H9 (cell line): ENCODE measurements at regions not wholly inside any gene's neighbourhood (a gene's known extent, or its start where the extent isn't known, plus 50 kb on each side); places are given as distances from the start of the nearest gene placed in this dataset.

Experiments used
- DNase-seq: peaks from one replicate; pipeline ENCODE4 v3.0.0-alpha.2; 2017
- H2AFZ ChIP-seq: one replicate; pipeline ENCODE4 v1.6.1; 2013; ENCODE audit warnings: mild to moderate bottlenecking, low read length, control low read depth, moderate library complexity
- H2AK5ac ChIP-seq: 2 replicates; pipeline ENCODE4 v1.6.1; 2013; ENCODE audit warnings: low read length, control low read depth, mixed read lengths; ENCODE audit not compliant: insufficient read length
- H2BK120ac ChIP-seq: one replicate; pipeline ENCODE4 v1.6.1; 2013; ENCODE audit warnings: low read depth, mild to moderate bottlenecking, low read length, control low read depth, inconsistent platforms; ENCODE audit not compliant: poor library complexity, severe bottlenecking
- H2BK12ac ChIP-seq: 2 replicates; pipeline ENCODE4 v1.6.1; 2013; ENCODE audit warnings: low read length, control low read depth, mixed read lengths, low read depth; ENCODE audit not compliant: insufficient read length
- H2BK15ac ChIP-seq: 2 replicates; pipeline ENCODE4 v1.6.1; 2013; ENCODE audit warnings: low read depth, low read length, control low read depth
- H2BK20ac ChIP-seq: one replicate; pipeline ENCODE4 v1.6.1; 2013; ENCODE audit warnings: low read depth, mild to moderate bottlenecking, low read length, control low read depth, inconsistent platforms; ENCODE audit not compliant: poor library complexity, severe bottlenecking
- H2BK5ac ChIP-seq: 2 replicates; pipeline ENCODE4 v1.6.1; 2013; ENCODE audit warnings: low read length, control low read depth, mixed read lengths; ENCODE audit not compliant: insufficient read length
- H3K14ac ChIP-seq: 2 replicates; pipeline ENCODE4 v1.6.1; 2013; ENCODE audit warnings: low read length, control low read depth; ENCODE audit not compliant: insufficient read depth
- H3K18ac ChIP-seq: 2 replicates; pipeline ENCODE4 v1.6.1; 2013; ENCODE audit warnings: low read depth, mild to moderate bottlenecking, mixed read lengths, low read length, control low read depth; ENCODE audit not compliant: insufficient read length
- H3K23ac ChIP-seq: 2 replicates; pipeline ENCODE4 v1.6.1; 2013; ENCODE audit warnings: low read length, control low read depth, mixed read lengths, low read depth; ENCODE audit not compliant: insufficient read length
- H3K23me2 ChIP-seq: 2 replicates; pipeline ENCODE4 v1.6.1; 2013; ENCODE audit warnings: low read depth, mild to moderate bottlenecking, mixed read lengths, low read length, control low read depth; ENCODE audit not compliant: insufficient read length, poor library complexity, severe bottlenecking
- H3K27ac ChIP-seq: 2 replicates; pipeline ENCODE4 v1.5.1; 2013; ENCODE audit warnings: low read length, control low read depth, mixed read lengths, low read depth; ENCODE audit not compliant: insufficient read length
- H3K27me3 ChIP-seq: 2 replicates; pipeline ENCODE4 v1.6.1; 2013; ENCODE audit warnings: low read length, control low read depth, inconsistent platforms; ENCODE audit not compliant: insufficient read depth
- H3K4ac ChIP-seq: 2 replicates; pipeline ENCODE4 v1.6.1; 2013; ENCODE audit warnings: low read depth, mild to moderate bottlenecking, control low read depth, inconsistent platforms, low read length, moderate library complexity
- H3K4me1 ChIP-seq: 2 replicates; pipeline ENCODE4 v1.6.1; 2013; ENCODE audit warnings: low read length, control low read depth, inconsistent platforms; ENCODE audit not compliant: insufficient read depth
- H3K4me2 ChIP-seq: 2 replicates; pipeline ENCODE4 v1.6.1; 2013; ENCODE audit warnings: low read length, control low read depth, mixed read lengths; ENCODE audit not compliant: insufficient read length, insufficient read depth
- H3K56ac ChIP-seq: 2 replicates; pipeline ENCODE4 v1.6.1; 2013; ENCODE audit warnings: low read depth, mild to moderate bottlenecking, mixed read lengths, low read length, control low read depth; ENCODE audit not compliant: insufficient read length
- H3K79me1 ChIP-seq: 2 replicates; pipeline ENCODE4 v1.6.1; 2013; ENCODE audit warnings: low read depth, mild to moderate bottlenecking, moderate library complexity, low read length, control low read depth, inconsistent platforms; ENCODE audit not compliant: insufficient read depth, poor library complexity, severe bottlenecking
- H3K79me2 ChIP-seq: 2 replicates; pipeline ENCODE4 v1.6.1; 2013; ENCODE audit warnings: low read length, control low read depth, inconsistent platforms; ENCODE audit not compliant: insufficient read depth
- H3K9ac ChIP-seq: 2 replicates; pipeline ENCODE4 v1.6.1; 2013; ENCODE audit warnings: low read length, control low read depth, mixed read lengths; ENCODE audit not compliant: insufficient read length; ENCODE audit errors: extremely low read depth
- H3K9me3 ChIP-seq: one replicate; pipeline ENCODE4 v1.6.1; 2013; ENCODE audit warnings: low read depth, low read length, inconsistent platforms; ENCODE audit not compliant: control insufficient read depth
- H3T11ph ChIP-seq: one replicate; pipeline ENCODE4 v1.6.1; 2013; ENCODE audit warnings: mild to moderate bottlenecking, low read length, control low read depth, inconsistent platforms
- H4K20me1 ChIP-seq: one replicate; pipeline ENCODE4 v1.6.1; 2013; ENCODE audit not compliant: control insufficient read depth, insufficient read length, insufficient read depth
- H4K5ac ChIP-seq: 2 replicates; pipeline ENCODE4 v1.6.1; 2013; ENCODE audit warnings: low read depth, mild to moderate bottlenecking, mixed read lengths, low read length, control low read depth; ENCODE audit not compliant: insufficient read length
- H4K8ac ChIP-seq: replicated peaks from 2 replicates; pipeline ENCODE4 v1.6.1; 2013; ENCODE audit warnings: low read length, control low read depth, mixed read lengths, low read depth; ENCODE audit not compliant: insufficient read length
- H4K91ac ChIP-seq: 2 replicates; pipeline ENCODE4 v1.6.1; 2013; ENCODE audit warnings: low read depth, mild to moderate bottlenecking, moderate library complexity, mixed read lengths, low read length, control low read depth; ENCODE audit not compliant: insufficient read length
- H3K27ac Mint-ChIP-seq, 3 experiments: 2 replicates in 2 of 3; 3 replicates in 1 of 3; pipeline ENCODE4 v1.8.0; 2020 to 2021; ENCODE audit warnings: mixed read lengths in 3 of 3, mild to moderate bottlenecking in 1 of 3, moderate library complexity in 1 of 3
- H3K27me3 Mint-ChIP-seq: 2 replicates; pipeline ENCODE4 v1.8.0; 2021; ENCODE audit warnings: low read depth, mild to moderate bottlenecking, moderate library complexity, mixed read lengths
- H3K36me3 Mint-ChIP-seq, 3 experiments: 2 replicates in 2 of 3; 3 replicates in 1 of 3; pipeline ENCODE4 v1.8.0; 2020 to 2021; ENCODE audit warnings: low read depth in 3 of 3, mixed read lengths in 3 of 3; ENCODE audit not compliant: insufficient read depth in 1 of 3
- H3K4me1 Mint-ChIP-seq, 2 experiments: 2 replicates each; pipeline ENCODE4 v1.8.0; 2020; ENCODE audit warnings: mixed read lengths in 2 of 2
- H3K4me3 Mint-ChIP-seq, 2 experiments: 2 replicates in 1 of 2; 3 replicates in 1 of 2; pipeline ENCODE4 v1.8.0; 2020 to 2021; ENCODE audit warnings: mild to moderate bottlenecking in 2 of 2, mixed read lengths in 2 of 2, moderate library complexity in 1 of 2
- H3K9me3 Mint-ChIP-seq, 2 experiments: 2 replicates in 1 of 2; 3 replicates in 1 of 2; pipeline ENCODE4 v1.8.0; 2020; ENCODE audit warnings: mild to moderate bottlenecking in 2 of 2, mixed read lengths in 2 of 2, moderate library complexity in 1 of 2
- CTCF ChIP-seq: fragments of 200-600 bp; sonication (generic); conservative IDR thresholded peaks from 3 replicates; pipeline ENCODE4 v1.8.0; 2021; ENCODE audit warnings: antibody characterized with exemption, mild to moderate bottlenecking
- WGBS: extraction: QIAGEN DNeasy Blood & Tissue Kit; methylation state at CpG from one replicate; pipeline ENCODE4 v1.1.7; 2013; ENCODE audit warnings: missing lambda C conversion rate, low lambda C conversion rate, mixed read lengths; ENCODE audit not compliant: insufficient read length; ENCODE audit errors: extremely low coverage; 5-methylcytosine and 5-hydroxymethylcytosine counted together

- Histone ChIP-seq H4K20me1 (no peaks in the 10 kb centered on the region), H2AK5ac (no peak overlapping the region), H2BK20ac (no peak overlapping the region), H3K9me3 (peaks cover 4% of the 10 kb centered on the region), H3K4ac (no peak overlapping the region), H3K27ac (no peak overlapping the region), H3K18ac (no peak overlapping the region), H3K79me1 (no peaks in the 10 kb centered on the region), H2BK15ac (no peak overlapping the region), H2BK5ac (no peak overlapping the region), H3K4me1 (no peaks in the 10 kb centered on the region), H4K8ac (no peak overlapping the region), H3K9ac (no peak overlapping the region), H3K56ac (no peak overlapping the region), H2AFZ (no peak overlapping the region), H3K4me2 (no peak overlapping the region), H4K5ac (no peak overlapping the region), H3K23ac (no peak overlapping the region), H4K91ac (no peak overlapping the region), H3T11ph (no peak overlapping the region), H2BK120ac (no peak overlapping the region), H2BK12ac (no peak overlapping the region), H3K79me2 (no peaks in the 10 kb centered on the region), H3K14ac (no peak overlapping the region), H3K27me3 (no peaks in the 10 kb centered on the region), H3K23me2 (no peaks in the 10 kb centered on the region)
- H3K9me3 Mint-ChIP-seq: peaks cover 14 to 48% of the 10 kb centered on the region in 2 experiments
- H3K4me1 Mint-ChIP-seq: no peaks in the 10 kb centered on the region
- peaks cover 12% of the 10 kb centered on the region for H3K27me3 Mint-ChIP-seq
- no CpG with 5 or more reads among the region's 4 CpGs for WGBS
- no peak; the same call in 2 of the 3 replicates for TF ChIP-seq CTCF
- H3K36me3 Mint-ChIP-seq: no peaks in the 10 kb centered on the region; a peak in 1 of 7 replicates
- H3K27ac Mint-ChIP-seq: no peak overlapping the region
- H3K4me3 Mint-ChIP-seq: no peak overlapping the region
- DNase-seq: no peak
These were observed 403.5 kb downstream of the DMRT2 start for GRCh38 chr9:1453636-1454035.
